Type B pancreatic cell (in vitro differentiated cells): ENCODE measurements at regions not wholly inside any gene's neighbourhood (a gene's known extent, or its start where the extent isn't known, plus 50 kb on each side); places are given as distances from the start of the nearest gene placed in this dataset.
"Not testable (repeated sequence)": the region's sequence is repeated elsewhere in the genome, so short reads cannot be mapped to it uniquely, and the experiment has no call there.

Experiments used
- DNase-seq: peaks from one replicate; pipeline ENCODE4 v3.0.0; 2021; ENCODE audit warnings: mixed read lengths; ENCODE audit not compliant: unreplicated experiment; ENCODE audit errors: extremely low spot score
- H3K27ac Mint-ChIP-seq: 2 replicates; pipeline ENCODE4 v1.8.0; 2021; ENCODE audit warnings: mild to moderate bottlenecking, mixed read lengths
- H3K27me3 Mint-ChIP-seq: 2 replicates; pipeline ENCODE4 v1.8.0; 2021; ENCODE audit warnings: mixed read lengths
- H3K36me3 Mint-ChIP-seq: 2 replicates; pipeline ENCODE4 v1.8.0; 2021; ENCODE audit warnings: mixed read lengths
- H3K4me1 Mint-ChIP-seq: one replicate; pipeline ENCODE4 v1.8.0; 2021; ENCODE audit warnings: mixed read lengths; ENCODE audit not compliant: unreplicated experiment
- H3K4me3 Mint-ChIP-seq: 2 replicates; pipeline ENCODE4 v1.8.0; 2021; ENCODE audit warnings: mild to moderate bottlenecking, mixed read lengths
- H3K9me3 Mint-ChIP-seq: 2 replicates; pipeline ENCODE4 v1.8.0; 2021; ENCODE audit warnings: mixed read lengths
- CTCF ChIP-seq: fragments of 200-600 bp; sonication (generic); conservative IDR thresholded peaks from 2 replicates; pipeline ENCODE4 v1.5.0; 2021; ENCODE audit warnings: antibody characterized with exemption, mild to moderate bottlenecking

- no peak for TF ChIP-seq CTCF
- Mint-ChIP-seq H3K27me3 (no peaks in the 10 kb centered on the region), H3K4me1 (no peaks in the 10 kb centered on the region), H3K27ac (no peak overlapping the region), H3K36me3 (no peaks in the 10 kb centered on the region), H3K9me3 (peaks cover 20% of the 10 kb centered on the region), H3K4me3 (no peak overlapping the region)
- no peak for DNase-seq
Measured at GRCh38 chrX:85808217-85808616, 239.1 kb downstream of the CHM start.

DNA sequence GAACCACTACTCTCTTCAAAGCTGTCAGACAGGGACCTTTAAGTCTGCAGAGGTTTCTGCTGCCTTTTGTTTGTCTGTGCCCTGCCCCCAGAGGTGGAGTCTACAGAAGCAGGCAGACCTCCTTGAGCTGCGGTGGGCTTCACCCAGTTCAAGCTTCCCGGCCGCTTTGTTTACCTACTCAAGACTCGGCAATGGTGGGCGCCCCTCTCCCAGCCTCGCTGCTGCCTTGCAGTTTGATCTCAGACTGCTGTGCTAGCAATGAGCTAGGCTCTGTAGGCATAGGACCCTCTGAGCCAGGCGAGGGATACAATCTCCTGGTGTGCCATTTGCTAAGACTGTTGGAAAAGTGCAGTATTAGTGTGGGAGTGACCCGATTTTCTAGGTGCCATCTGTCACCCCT is 275.0 kb downstream of the CHM start:
- not testable (repeated sequence) for H3K27ac Mint-ChIP-seq, H3K27me3 Mint-ChIP-seq, H3K36me3 Mint-ChIP-seq, H3K9me3 Mint-ChIP-seq, H3K4me3 Mint-ChIP-seq, H3K4me1 Mint-ChIP-seq, DNase-seq

DNA sequence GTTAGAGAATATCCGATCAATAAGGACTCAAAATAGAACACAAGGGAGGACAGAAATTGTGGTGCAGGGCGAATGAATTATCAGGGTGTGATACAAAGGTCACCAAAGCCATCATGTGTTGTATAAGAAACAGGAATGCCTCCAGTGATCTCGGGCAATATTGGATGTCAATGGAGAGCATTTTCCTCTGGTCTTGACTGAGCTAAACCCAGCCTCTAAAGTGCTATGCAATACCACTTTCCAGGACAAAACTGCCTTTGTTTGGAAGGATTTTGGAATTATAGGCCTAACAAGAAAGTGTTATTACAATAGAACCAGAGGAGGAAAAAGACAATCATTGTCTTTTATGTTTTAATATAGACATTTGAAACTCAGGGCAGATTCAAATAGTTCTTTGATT is 281.7 kb downstream of the CHM start:
- no peak overlapping the region for H3K4me3 Mint-ChIP-seq
- TF ChIP-seq CTCF = no peak
- H3K36me3 Mint-ChIP-seq = no peaks in the 10 kb centered on the region
- H3K27me3 Mint-ChIP-seq = no peaks in the 10 kb centered on the region
- H3K4me1 Mint-ChIP-seq = no peaks in the 10 kb centered on the region
- H3K9me3 Mint-ChIP-seq = peaks cover 8% of the 10 kb centered on the region
- no peak for DNase-seq
- no peak overlapping the region for H3K27ac Mint-ChIP-seq

DNA sequence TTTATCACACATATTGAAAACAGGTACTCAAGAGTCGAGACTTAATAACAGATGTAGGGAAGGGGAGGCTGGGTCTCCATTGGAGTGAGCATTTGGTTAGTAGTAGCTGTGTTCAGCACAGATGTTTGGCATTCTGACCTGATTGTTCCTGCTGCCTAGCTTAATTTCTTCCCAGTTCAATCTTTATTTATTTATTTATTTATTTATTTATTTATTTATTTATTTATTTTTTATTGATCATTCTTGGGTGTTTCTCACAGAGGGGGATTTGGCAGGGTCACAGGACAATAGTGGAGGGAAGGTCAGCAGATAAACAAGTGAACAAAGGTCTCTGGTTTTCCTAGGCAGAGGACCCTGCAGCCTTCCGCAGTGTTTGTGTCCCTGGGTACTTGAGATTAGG is 324.3 kb downstream of the CHM start:
- H3K27me3 Mint-ChIP-seq, H3K4me1 Mint-ChIP-seq, H3K27ac Mint-ChIP-seq, H3K9me3 Mint-ChIP-seq, H3K4me3 Mint-ChIP-seq, DNase-seq, H3K36me3 Mint-ChIP-seq: not testable (repeated sequence)

- not testable (repeated sequence) for H3K27ac Mint-ChIP-seq, DNase-seq, H3K36me3 Mint-ChIP-seq, H3K4me3 Mint-ChIP-seq, H3K27me3 Mint-ChIP-seq, H3K4me1 Mint-ChIP-seq, H3K9me3 Mint-ChIP-seq
Measured at GRCh38 chrX:85703233-85703632, 323.8 kb upstream of the POF1B start.

DNA sequence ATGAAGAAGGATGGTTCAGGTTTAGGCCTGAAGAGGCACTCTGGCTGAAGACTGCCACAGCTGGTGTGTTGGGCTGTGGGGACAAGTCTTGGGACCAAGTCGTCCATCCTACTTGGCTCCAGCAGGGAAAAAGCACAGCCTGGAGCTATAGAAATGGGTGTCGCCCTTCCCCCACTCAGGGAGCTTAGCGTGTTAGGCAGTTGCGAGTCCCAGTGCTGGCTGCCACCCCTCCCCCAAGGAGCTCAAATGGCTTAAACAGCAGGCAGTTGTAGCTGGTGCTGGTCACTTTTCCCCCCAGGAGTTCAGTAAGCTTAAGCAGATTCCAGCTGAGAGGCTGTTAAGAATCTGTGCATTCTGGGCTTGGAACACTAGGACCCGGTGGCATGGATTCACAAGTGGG is 319.5 kb upstream of the POF1B start:
- Mint-ChIP-seq H3K36me3 (no peaks in the 10 kb centered on the region), H3K27me3 (no peaks in the 10 kb centered on the region), H3K27ac (no peak overlapping the region), H3K4me3 (no peak overlapping the region), H3K9me3 (peaks cover 5% of the 10 kb centered on the region), H3K4me1 (no peaks in the 10 kb centered on the region)
- TF ChIP-seq CTCF = no peak
- DNase-seq = no peak

GRCh38 chrX:85685843-85686242 is 306.4 kb upstream of the POF1B start:
- Mint-ChIP-seq H3K4me3 (no peak overlapping the region), H3K9me3 (peaks cover 4% of the 10 kb centered on the region), H3K36me3 (no peaks in the 10 kb centered on the region), H3K4me1 (no peaks in the 10 kb centered on the region), H3K27me3 (no peaks in the 10 kb centered on the region), H3K27ac (no peak overlapping the region)
- TF ChIP-seq CTCF = no peak
- no peak for DNase-seq
